NCI-H526 (cell line): ENCODE measurements at regions not wholly inside any gene's neighbourhood (a gene's known extent, or its start where the extent isn't known, plus 50 kb on each side); places are given as distances from the start of the nearest gene placed in this dataset.
"Not testable (repeated sequence)": the region's sequence is repeated elsewhere in the genome, so short reads cannot be mapped to it uniquely, and the experiment has no call there.

Experiments
- DNase-seq, 2 experiments: peaks; one replicate each; lab custom pipeline; 2025; lab: John Stamatoyannopoulos, UW

GRCh38 chr1:57578099-57578498 is 154.2 kb upstream of the DAB1 start:
- DNase-seq = no peak

DNA sequence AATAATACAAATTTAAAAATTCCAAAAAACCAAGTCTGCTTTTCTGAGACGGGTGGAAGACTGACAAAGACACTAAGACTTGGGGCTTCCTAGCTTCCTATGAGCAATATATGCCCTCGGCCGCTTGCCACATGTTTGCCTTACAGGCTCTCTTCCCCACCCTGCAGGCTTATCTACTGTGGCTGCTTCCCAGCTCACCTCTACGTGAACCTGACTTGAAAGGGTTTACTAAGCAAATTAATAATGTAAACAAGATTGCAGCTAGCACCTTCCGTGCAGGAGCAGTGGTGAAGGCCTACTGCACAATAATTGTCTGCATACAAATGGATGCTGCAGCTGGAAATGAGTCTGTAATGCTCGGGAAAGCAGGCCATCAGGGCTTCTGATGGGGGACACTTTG is 152.9 kb upstream of the DAB1 start:
- peak; percentile 79 for DNase-seq

DNA sequence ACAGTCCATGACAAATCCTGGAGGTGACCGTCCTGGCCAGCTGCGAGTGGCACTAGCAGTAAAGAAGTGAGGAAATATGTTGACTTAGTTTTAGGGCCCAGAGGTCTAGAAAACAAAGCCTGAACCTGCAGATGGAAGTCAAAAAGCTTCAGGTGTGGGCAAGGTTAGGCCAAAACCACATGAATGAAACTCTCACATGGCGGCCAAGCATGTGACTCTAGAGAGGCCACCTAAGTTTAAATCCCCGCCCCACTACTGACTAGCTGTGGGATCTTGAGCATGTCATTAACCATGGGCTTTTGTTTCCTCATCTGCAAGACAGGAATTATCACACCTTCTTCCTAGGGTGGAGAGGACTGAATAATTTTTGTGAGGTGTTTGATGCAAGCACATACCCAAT is 148.2 kb upstream of the DAB1 start:
- DNase-seq = no peak

DNA sequence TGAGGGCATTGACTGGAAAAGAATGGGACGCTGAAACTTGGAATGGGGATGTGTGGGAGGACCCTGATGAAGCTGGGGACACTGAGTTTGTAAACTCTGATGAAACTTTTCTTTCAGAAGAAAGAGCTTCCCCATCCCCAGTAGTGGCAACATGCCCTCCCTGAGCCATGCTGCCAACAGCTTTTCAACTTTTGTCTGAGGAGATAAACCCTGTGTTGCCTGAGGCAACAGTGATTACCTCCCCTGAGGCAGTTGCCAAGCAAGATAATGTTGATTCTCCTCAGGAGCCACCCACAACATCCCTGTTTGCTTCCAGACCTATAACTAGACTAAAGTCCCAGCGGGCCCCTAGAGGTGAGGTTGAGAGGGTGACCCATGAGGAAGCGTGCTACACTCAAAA is 134.2 kb upstream of the DAB1 start:
- DNase-seq = not testable (repeated sequence)

DNA sequence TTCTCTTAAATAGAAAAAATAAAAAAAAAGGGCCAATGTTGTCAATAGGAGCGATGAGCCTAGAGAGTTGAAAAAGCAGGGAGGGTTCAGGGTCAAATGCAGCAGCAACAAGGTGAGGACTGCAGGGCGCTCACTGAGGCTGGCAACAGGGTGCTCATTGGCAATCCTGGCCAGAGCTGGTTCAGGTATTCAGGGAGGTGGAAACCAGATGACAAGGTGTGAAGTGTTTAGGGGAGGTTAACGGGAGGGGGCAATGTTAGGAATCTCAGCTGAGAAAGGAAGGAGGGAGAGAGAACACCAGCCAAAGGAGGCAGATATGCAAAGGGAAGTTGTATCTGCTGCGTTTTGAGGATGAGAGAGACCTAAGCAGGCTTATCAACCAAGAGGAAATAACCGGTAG is 129.8 kb upstream of the DAB1 start:
- no peak for DNase-seq

DNA sequence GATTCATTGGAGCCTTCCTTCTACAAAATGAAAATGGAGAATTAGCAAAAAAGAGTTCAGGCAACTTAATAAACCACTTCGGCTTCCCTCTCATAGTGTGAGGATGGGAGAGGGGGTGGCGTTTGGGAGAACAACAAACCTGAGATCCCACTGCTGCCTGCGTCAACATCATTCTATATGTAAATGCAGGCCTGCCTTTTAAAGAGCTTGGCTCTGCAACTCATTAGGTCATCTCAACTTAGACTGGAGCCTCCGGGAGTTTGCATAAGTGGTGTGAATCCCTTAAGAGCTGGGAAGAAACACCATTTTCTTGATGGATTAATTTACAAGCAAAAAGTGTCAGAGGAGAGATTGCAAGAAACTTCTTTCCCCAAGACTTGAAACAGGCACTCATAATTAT is 127.6 kb upstream of the DAB1 start:
- peak; percentile 3 to 65 for DNase-seq

DNA sequence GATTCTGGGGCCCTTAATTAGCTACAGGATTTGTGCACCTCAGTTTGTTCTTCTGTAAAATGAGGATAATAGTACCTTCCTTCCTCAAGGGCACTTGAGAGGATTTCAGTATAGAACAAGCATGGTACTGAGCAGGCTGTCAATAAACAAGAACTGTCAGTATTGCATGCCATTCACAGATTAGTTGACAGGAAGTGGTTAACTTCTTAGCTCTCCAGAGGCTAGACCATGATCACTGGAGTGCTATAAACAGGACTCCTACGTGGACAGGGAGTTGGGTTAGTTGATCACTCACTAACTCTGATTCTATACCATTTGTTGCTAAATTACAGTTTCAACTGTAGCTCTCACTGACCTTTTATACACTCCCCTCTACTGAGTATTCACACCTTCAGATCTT is 126.2 kb upstream of the DAB1 start:
- no peak for DNase-seq

- DNase-seq = no peak
Measured at GRCh38 chr1:57549300-57549699, 125.4 kb upstream of the DAB1 start.

GRCh38 chr1:57546549-57547330 is 122.9 kb upstream of the DAB1 start:
- no peak for DNase-seq

- DNase-seq = no peak
Measured at GRCh38 chr1:57544345-57544744, 120.5 kb upstream of the DAB1 start.

DNA sequence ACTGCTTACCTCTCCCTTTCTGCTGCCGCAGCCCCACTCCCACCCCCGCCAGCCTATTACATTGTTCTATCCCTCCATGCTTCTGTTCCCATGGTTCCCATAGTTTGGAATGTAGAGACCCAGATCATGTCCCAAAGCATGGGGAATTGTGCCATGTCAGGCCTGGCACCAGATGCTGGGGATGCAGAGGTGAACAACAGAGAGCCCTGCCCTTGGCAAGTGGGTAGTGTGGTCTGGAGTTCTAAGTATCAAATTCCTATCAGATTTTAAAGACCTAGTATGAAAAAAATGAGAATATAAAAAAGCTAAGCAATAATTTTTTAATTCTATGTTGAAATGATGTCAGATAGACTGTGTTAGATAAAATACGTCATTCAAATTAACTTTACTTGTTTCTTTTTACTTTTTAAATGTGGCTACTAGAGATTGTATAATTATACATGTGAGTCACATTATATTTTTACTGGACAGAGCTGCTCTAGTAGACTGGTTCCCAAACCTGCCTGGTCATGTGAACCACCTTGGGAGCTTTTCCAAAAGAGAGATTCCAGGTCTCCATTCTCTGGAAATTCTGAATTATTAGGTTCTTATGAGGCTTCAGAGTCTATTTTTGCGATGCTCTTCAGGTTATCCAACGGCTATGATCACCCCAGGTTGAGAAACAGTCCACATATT is 113.0 kb upstream of the DAB1 start:
- no peak for DNase-seq

GRCh38 chr1:57532299-57532698 is 108.4 kb upstream of the DAB1 start:
- no peak for DNase-seq

DNA sequence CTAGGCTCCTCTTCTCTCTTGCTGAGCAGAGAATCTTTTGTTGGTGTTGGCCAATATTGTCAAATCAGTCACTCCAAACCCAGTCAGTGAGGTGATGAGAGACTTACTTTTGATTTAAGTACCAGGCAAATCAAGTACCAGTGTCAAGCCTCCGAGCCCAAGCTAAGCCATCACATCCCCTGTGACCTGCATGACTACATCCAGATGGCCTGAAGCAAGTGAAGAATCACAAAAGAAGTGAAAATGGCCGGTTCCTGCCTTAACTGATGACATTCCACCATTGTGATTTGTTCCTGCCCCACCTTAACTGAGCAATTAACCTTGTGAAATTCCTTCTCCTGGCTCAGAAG is 107.0 kb upstream of the DAB1 start:
- not testable (repeated sequence) for DNase-seq

DNA sequence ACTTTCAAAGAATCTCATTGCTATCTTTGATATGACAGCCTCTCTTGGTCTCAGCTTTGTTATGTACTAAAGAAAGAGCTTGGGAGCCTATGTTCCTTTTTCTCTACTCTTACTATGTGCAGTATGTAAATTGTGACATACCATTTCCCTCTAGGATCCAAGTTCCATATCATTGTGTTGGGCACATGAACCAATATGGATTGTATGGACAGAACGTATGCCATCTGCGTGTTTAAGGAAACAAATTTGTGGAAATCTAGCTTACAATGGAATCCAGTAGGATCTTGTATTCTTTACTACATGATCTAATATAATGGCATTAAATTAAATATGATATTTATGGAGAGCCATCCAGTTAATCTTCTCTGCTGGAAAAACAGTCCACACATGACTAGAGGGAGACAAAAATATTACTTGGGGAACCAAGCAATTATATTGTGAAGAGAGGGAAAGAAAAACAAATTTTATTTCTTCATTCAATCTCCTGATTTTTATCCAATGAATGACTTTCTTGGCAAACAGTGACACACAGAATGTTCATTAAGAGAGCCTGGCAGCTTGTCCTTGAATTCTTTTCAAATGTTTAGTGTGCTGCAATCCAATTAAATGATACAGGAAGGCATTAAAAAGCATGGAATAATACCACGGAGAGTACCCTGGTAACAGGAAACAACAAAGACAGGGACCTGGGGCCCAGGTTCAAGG is 106.5 kb upstream of the DAB1 start:
- no peak for DNase-seq

- DNase-seq = no peak
Measured at GRCh38 chr1:57522575-57522974, 98.7 kb upstream of the DAB1 start.

DNA sequence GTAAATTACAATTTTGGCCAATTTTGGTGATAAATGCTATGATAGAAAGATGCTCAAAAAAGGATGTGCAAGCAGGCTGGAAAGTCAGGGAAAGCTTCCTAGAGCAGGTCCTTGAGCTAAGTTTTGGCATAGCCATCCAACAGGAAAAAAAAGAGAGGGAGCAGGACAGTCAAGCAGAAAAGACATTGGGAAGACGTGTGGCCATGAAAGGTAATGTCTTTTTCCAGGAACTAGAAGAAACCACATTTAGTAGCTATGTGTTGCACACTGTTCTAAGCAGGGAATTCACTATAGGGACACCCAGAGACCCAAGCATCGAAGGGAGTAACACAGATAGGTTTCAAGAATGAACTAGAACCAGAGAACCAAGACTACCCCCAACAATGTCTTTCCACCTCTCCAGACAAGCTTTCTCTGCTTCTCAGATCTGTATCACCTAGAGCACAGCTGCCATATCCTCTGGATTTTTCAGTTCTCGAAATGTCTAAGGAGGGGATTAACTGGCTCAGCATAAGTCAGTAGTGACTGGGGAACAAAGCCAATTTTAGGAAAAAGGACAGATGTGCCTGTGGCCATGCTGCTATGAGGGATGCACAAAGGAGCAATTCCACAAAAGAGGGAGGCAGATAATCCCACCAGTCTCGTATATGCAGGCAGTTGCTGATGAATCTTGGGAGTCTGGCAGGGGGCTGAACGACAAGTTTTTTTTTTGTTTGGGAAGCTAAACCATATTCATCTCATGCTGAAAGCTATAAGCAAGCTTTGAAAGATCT is 97.1 kb upstream of the DAB1 start:
- no peak for DNase-seq

DNA sequence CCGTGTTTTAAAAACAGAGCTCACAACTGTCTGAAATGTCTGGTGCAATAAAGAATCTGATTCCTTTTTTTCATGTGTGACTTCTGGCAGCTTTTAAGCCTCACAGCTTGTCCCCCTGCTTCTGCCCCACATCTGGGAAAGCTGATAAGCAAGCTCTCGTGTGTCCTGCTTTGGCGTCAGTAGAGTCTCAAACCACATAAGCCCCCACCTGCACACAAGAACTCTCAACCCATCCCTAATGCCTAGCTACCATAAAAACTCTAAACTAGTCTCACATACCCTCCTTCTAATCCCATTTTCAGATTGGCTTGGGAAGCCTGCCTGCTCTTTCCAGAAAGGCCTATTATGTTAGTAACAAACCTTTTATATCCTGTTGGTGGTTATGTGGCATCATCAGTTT is 94.6 kb upstream of the DAB1 start:
- no peak for DNase-seq

DNA sequence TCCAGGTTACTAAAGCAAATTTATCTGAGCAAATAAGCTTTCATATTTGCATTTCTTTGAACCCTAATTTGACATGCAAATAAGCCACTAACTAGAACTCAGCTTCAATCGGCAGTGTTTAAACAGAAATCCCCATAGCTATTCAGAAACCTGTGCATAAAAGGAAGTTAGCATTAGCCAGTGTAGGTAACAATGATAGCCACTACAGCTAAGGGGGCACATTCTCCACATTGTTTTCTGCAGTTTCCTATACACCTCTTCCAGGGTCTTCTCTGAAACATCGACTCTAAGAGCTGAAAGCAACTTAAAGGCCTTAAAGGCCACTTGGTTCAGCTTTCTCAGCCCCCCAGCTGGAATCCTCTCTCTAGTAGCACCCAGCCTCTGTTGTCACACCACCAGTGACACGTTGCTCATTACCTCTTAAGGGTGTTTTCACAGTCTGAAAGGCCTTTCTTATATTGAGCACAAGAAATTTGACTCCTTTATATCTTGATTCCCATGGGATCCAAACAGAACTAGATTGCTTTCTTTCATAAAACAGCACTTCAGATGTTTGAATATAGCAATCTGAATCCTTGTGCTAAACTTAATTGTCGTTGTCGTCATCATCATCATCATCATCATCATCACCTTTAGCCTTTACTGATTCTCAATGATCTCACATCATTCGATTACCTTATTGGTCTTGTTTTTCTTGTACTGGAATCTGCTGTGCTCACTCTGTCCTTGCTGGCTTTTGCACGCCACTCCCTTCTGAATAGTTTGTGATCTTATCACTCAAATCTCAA is 93.9 kb upstream of the DAB1 start:
- DNase-seq = peak; percentile 93 to 94

DNA sequence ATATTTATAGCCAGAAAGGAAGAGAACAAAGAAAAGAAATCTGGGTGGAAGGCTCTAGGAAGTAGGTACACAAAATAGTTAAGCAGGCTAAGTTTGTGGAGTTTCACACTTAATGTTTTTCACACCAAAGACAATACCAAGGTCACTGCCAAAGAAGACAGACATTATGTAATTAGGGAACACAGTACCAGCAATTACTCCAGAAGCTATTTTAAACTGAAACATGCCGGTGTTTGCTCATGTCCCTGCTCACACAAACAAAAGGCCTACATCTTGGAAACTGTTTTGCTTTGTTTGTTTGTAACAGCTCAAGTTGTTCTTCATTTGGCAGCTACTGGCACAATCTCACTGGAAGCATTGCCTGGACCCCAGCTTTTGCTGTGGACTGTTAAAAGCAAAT is 88.5 kb upstream of the DAB1 start:
- no peak for DNase-seq

GRCh38 chr1:57506941-57507340 is 83.1 kb upstream of the DAB1 start:
- DNase-seq = no peak

DNA sequence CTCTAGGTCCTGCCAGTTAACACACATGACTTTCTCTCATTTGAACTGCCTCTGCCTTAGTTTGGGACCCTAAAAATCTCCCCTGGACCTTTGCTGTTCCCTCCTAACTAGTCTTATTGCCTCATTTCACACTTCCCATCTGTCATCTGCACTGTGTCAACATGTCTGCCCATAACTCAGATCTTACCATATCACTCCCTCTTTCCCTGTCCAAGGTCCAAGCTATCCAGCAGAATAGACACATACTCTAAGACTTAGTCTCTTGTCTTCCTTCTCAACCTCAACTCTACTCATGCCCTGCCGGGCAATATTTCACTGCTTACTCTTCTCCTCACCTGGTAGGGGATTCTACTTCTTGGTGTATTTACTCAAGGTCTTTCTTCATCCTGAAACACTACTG is 79.5 kb upstream of the DAB1 start:
- DNase-seq = no peak
